ENCODE measurements at regions not wholly inside any gene's neighbourhood (a gene's known extent, or its start where the extent isn't known, plus 50 kb on each side); places are given as distances from the start of the nearest gene placed in this dataset.

GRCh38 chr5:61252643-61252925 lies 79.5 kb upstream of the ZSWIM6 start:
- TF ChIP-seq, protein P1, sequence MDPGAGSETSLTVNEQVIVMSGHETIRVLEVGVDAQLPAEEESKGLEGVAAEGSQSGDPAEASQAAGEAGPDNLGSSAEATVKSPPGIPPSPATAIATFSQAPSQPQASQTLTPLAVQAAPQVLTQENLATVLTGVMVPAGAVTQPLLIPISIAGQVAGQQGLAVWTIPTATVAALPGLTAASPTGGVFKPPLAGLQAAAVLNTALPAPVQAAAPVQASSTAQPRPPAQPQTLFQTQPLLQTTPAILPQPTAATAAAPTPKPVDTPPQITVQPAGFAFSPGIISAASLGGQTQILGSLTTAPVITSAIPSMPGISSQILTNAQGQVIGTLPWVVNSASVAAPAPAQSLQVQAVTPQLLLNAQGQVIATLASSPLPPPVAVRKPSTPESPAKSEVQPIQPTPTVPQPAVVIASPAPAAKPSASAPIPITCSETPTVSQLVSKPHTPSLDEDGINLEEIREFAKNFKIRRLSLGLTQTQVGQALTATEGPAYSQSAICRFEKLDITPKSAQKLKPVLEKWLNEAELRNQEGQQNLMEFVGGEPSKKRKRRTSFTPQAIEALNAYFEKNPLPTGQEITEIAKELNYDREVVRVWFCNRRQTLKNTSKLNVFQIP (CRISPR knock-in tag; IDR thresholded peaks at IDR 0.05; ENCODE audit: borderline replicate concordance, low read depth) = no peak
- TF ChIP-seq TOX (CRISPR knock-in tag; IDR thresholded peaks at IDR 0.05; ENCODE audit: borderline replicate concordance) (no peak), ISL1 (CRISPR knock-in tag; IDR thresholded peaks at IDR 0.05) (no peak), OSR1 (CRISPR knock-in tag; IDR thresholded peaks at IDR 0.05) (no peak), ZNF565 (CRISPR knock-in tag; conservative IDR thresholded peaks at IDR 0.05; ENCODE audit: low read depth) (no peak), TCF4 (CRISPR knock-in tag; IDR thresholded peaks at IDR 0.05; ENCODE audit: borderline replicate concordance) (no peak), ZFP30 (CRISPR knock-in tag; IDR thresholded peaks at IDR 0.05) (no peak)
- no peak for ATAC-seq

DNA sequence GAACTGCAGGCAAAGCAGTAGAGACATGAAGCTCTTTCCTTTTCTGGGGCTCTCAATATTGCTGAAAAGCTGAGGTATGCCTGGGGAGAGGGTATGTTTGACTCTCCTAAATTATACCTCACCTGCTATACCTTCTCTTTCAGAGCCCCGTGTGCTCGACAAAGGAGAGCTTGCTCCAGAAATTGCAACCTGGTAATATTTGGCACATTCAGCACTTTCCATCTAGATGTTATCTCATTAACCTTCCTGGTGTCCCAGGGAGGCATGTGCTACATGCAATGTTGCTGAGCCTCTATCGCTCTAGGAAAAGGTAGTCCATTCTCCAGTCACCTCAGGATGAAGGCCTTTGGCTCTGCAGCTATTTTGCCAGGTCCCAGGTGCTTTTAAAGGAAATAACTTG lies 78.5 kb upstream of the ZSWIM6 start:
- no peak for ATAC-seq
- TF ChIP-seq, protein P1 (CRISPR knock-in tag; IDR thresholded peaks at IDR 0.05; ENCODE audit: borderline replicate concordance, low read depth) = no peak
- TF ChIP-seq CSDC2 (CRISPR knock-in tag; IDR thresholded peaks at IDR 0.05) (no peak), ZNF70 (CRISPR knock-in tag; IDR thresholded peaks at IDR 0.05) (no peak), ISL1 (CRISPR knock-in tag; IDR thresholded peaks at IDR 0.05) (no peak), GLIS3 (CRISPR knock-in tag; IDR thresholded peaks at IDR 0.05) (no peak), TOX (CRISPR knock-in tag; IDR thresholded peaks at IDR 0.05; ENCODE audit: borderline replicate concordance) (no peak), BACH2 (CRISPR knock-in tag; IDR thresholded peaks at IDR 0.05; ENCODE audit: borderline replicate concordance) (no peak), PATZ1 (CRISPR knock-in tag; IDR thresholded peaks at IDR 0.05; ENCODE audit: borderline replicate concordance) (no peak), CREB5 (CRISPR knock-in tag; IDR thresholded peaks at IDR 0.05; ENCODE audit: low read depth) (no peak), SNAI2 (CRISPR knock-in tag; IDR thresholded peaks at IDR 0.05) (no peak), ARNTL (CRISPR knock-in tag; IDR thresholded peaks at IDR 0.05; ENCODE audit: borderline replicate concordance, low read depth) (no peak), ESRRG (CRISPR knock-in tag; IDR thresholded peaks at IDR 0.05) (no peak), ZC3H10 (CRISPR knock-in tag; IDR thresholded peaks at IDR 0.05) (no peak), OSR1 (CRISPR knock-in tag; IDR thresholded peaks at IDR 0.05) (no peak), PPARA (CRISPR knock-in tag; IDR thresholded peaks at IDR 0.05; ENCODE audit: borderline replicate concordance) (no peak), ZNF565 (CRISPR knock-in tag; conservative IDR thresholded peaks at IDR 0.05; ENCODE audit: low read depth) (no peak), RARB (CRISPR knock-in tag; IDR thresholded peaks at IDR 0.05) (no peak)
- TF ChIP-seq, protein P2, sequence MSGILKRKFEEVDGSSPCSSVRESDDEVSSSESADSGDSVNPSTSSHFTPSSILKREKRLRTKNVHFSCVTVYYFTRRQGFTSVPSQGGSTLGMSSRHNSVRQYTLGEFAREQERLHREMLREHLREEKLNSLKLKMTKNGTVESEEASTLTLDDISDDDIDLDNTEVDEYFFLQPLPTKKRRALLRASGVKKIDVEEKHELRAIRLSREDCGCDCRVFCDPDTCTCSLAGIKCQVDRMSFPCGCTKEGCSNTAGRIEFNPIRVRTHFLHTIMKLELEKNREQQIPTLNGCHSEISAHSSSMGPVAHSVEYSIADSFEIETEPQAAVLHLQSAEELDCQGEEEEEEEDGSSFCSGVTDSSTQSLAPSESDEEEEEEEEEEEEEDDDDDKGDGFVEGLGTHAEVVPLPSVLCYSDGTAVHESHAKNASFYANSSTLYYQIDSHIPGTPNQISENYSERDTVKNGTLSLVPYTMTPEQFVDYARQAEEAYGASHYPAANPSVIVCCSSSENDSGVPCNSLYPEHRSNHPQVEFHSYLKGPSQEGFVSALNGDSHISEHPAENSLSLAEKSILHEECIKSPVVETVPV (CRISPR knock-in tag; IDR thresholded peaks at IDR 0.05) = no peak

- no peak for TF ChIP-seq PATZ1 (CRISPR knock-in tag; IDR thresholded peaks at IDR 0.05; ENCODE audit: borderline replicate concordance)
- TF ChIP-seq TCF4 (CRISPR knock-in tag; IDR thresholded peaks at IDR 0.05; ENCODE audit: borderline replicate concordance) = 0 out of 2 replicates have a peak, but pooled peaks have one; percentile 15
- ATAC-seq = peak; percentile 31; the same call in 2 of the 3 replicates
Measured at GRCh38 chr5:61254969-61255555, 77.0 kb upstream of the ZSWIM6 start.

Measured in SK-N-SH treated with all-trans-retinoic acid at 6 μM for 48 hours (cell line).